GM12878 (cell line): ENCODE measurements at regions not wholly inside any gene's neighbourhood (a gene's known extent, or its start where the extent isn't known, plus 50 kb on each side); places are given as distances from the start of the nearest gene placed in this dataset.

Source experiments
- ATAC-seq: fragments of 200-7000 bp; cut with Tn5 transposase; 3 replicates; pipeline ENCODE4 v1.9.1; 2020; ENCODE audit warnings: mild to moderate bottlenecking, moderate library complexity
- BruUV-seq: library from RNA; stranded (reverse); fragments of 400-500 nt; replicated peaks from 2 replicates; lab custom pipeline; 2021; lab: Mats Ljungman, UMichigan
- CTCF ChIA-PET: fragments of 300-600 bp; sonication (Branson Sonifier 250); formaldehyde crosslinking; extraction: SDS; loops from one replicate; lab custom pipeline; 2021; ENCODE audit warnings: inconsistent platforms; lab: Yijun Ruan, JAX
- POLR2A ChIA-PET: fragments of 350-600 bp; formaldehyde crosslinking; extraction: SDS; loops from one replicate; lab custom pipeline; 2021; ENCODE audit warnings: inconsistent platforms; lab: Charles Lee
- RAD21 ChIA-PET: fragments of 300-600 bp; sonication (Branson Sonifier 250); formaldehyde crosslinking; loops from one replicate; lab custom pipeline; 2023; ENCODE audit warnings: antibody characterized with exemption; ENCODE audit not compliant: unreplicated experiment; lab: Charles Lee
- SMC1A ChIA-PET: fragments of 300-600 bp; sonication (Branson Sonifier 250); formaldehyde crosslinking; loops from one replicate; lab custom pipeline; 2023; ENCODE audit not compliant: unreplicated experiment, uncharacterized antibody; lab: Charles Lee
- DNase-seq: peaks from one replicate; pipeline ENCODE4 v3.0.0-alpha.2; 2011; ENCODE audit warnings: low read depth, low spot score
- FAIRE-seq: peaks from 3 replicates; lab custom pipeline; 2011; peaks lifted over from hg19 to GRCh38; lab: Jason Lieb, UNC
- H2AFZ ChIP-seq: 2 replicates; pipeline ENCODE4 v1.6.0; 2011; ENCODE audit warnings: low read depth, low read length, control low read depth; ENCODE audit not compliant: control insufficient read depth
- H3K27ac ChIP-seq: 2 replicates; pipeline ENCODE4 v1.5.1; 2011; ENCODE audit warnings: control low read depth; ENCODE audit not compliant: control insufficient read depth, insufficient read depth
- H3K27me3 ChIP-seq, 2 experiments: replicated peaks in 1 of 2; 2 replicates each; pipeline versions ENCODE4 v1.6.0 to v1.6.1; 2011; ENCODE audit warnings: low read length in 1 of 2; ENCODE audit not compliant: control insufficient read depth in 2 of 2, insufficient read depth in 2 of 2
- H3K36me3 ChIP-seq, 2 experiments: 2 replicates each; pipeline ENCODE4 v1.5.1; 2011; ENCODE audit warnings: low read length in 1 of 2; ENCODE audit not compliant: control insufficient read depth in 2 of 2, insufficient read depth in 2 of 2
- H3K4me1 ChIP-seq: 2 replicates; pipeline ENCODE4 v1.6.1; 2011; ENCODE audit warnings: mild to moderate bottlenecking, low read length, moderate library complexity, mixed read lengths; ENCODE audit not compliant: control insufficient read depth, insufficient read depth
- H3K4me2 ChIP-seq: 2 replicates; pipeline ENCODE4 v1.6.0; 2011; ENCODE audit warnings: control low read depth; ENCODE audit not compliant: control insufficient read depth, insufficient read depth
- H3K4me3 ChIP-seq: fragments of 200-600 bp; sonication (generic); 2 replicates; pipeline ENCODE4 v1.5.1; 2016
- H3K79me2 ChIP-seq: 2 replicates; pipeline ENCODE4 v1.6.0; 2011; ENCODE audit warnings: low read length; ENCODE audit not compliant: control insufficient read depth, insufficient read depth
- H3K9ac ChIP-seq: 2 replicates; pipeline ENCODE4 v1.8.0; 2011; ENCODE audit warnings: low read length, control low read depth, mixed read lengths; ENCODE audit not compliant: control insufficient read depth, insufficient read depth
- H3K9me3 ChIP-seq: replicated peaks from 3 replicates; pipeline ENCODE4 v1.5.1; 2011; ENCODE audit warnings: mild to moderate bottlenecking, low read length; ENCODE audit not compliant: control insufficient read depth, insufficient read depth
- H4K20me1 ChIP-seq: 2 replicates; pipeline ENCODE4 v1.6.0; 2011; ENCODE audit not compliant: control insufficient read depth, insufficient read depth
- ATF7 ChIP-seq: fragments of 450-650 bp; IDR thresholded peaks from 2 replicates; pipeline ENCODE4 v1.6.1; 2016; ENCODE audit warnings: low read depth, mild to moderate bottlenecking
- ETV6 ChIP-seq, 2 experiments: fragments of 450-650 bp in 1 of 2; IDR thresholded peaks in 1 of 2; conservative IDR thresholded peaks in 1 of 2; 2 replicates each; pipeline ENCODE4 v1.6.1; 2014; ENCODE audit warnings: antibody characterized with exemption in 1 of 2, borderline replicate concordance in 1 of 2, low read depth in 1 of 2, mild to moderate bottlenecking in 1 of 2, moderate library complexity in 1 of 2
- KDM1A ChIP-seq: fragments of 200-600 bp; sonication (generic); IDR thresholded peaks from 2 replicates; pipeline ENCODE4 v1.6.1; 2016; ENCODE audit warnings: borderline replicate concordance
- MTA3 ChIP-seq: IDR thresholded peaks from 2 replicates; pipeline ENCODE4 v1.6.1; 2012; ENCODE audit warnings: low read length, inconsistent platforms, borderline replicate concordance
- NBN ChIP-seq: fragments of 450-650 bp; IDR thresholded peaks from 2 replicates; pipeline ENCODE4 v1.6.1; 2016
- NRF1 ChIP-seq: conservative IDR thresholded peaks from 2 replicates; pipeline ENCODE4 v1.6.1; 2011; ENCODE audit warnings: mild to moderate bottlenecking, low read depth, low read length, improper control_type of control experiment
- RUNX3 ChIP-seq: IDR thresholded peaks from 2 replicates; pipeline ENCODE4 v1.6.1; 2012; ENCODE audit warnings: low read length, inconsistent platforms
- USF2 ChIP-seq: IDR thresholded peaks from 2 replicates; pipeline ENCODE4 v1.6.1; 2011; ENCODE audit warnings: low read depth, low read length, improper control_type of control experiment, borderline replicate concordance
- ZBTB40 ChIP-seq: fragments of 450-650 bp; IDR thresholded peaks from 2 replicates; pipeline ENCODE4 v1.6.1; 2016; ENCODE audit warnings: mild to moderate bottlenecking, moderate library complexity, borderline replicate concordance
- WGBS: methylation state at CpG from one replicate; pipeline ENCODE4 v1.1.6; 2016; ENCODE audit warnings: low lambda C conversion rate; ENCODE audit not compliant: insufficient replicate concordance, insufficient coverage; ENCODE audit errors: missing lambda C conversion rate; 5-methylcytosine and 5-hydroxymethylcytosine counted together
- in situ Hi-C: fragments of 300-500 bp; cut with MboI; formaldehyde crosslinking; loops from 9 replicates; pipeline ENCODE4 v1.14.3; 2018; ENCODE audit warnings: mixed read lengths
- intact Hi-C: fragments of 100-400 bp; cut with micrococcal nuclease; formaldehyde crosslinking; loops from one replicate; pipeline ENCODE4 v1.14.2; 2022; ENCODE audit not compliant: unreplicated experiment
- TF ChIP-seq, protein P1 (sequence below): fragments of 450-650 bp; IDR thresholded peaks from 2 replicates; pipeline ENCODE4 v1.6.1; 2018; ENCODE audit warnings: mild to moderate bottlenecking, low read depth, moderate library complexity; ENCODE audit not compliant: partially characterized antibody

DNA sequence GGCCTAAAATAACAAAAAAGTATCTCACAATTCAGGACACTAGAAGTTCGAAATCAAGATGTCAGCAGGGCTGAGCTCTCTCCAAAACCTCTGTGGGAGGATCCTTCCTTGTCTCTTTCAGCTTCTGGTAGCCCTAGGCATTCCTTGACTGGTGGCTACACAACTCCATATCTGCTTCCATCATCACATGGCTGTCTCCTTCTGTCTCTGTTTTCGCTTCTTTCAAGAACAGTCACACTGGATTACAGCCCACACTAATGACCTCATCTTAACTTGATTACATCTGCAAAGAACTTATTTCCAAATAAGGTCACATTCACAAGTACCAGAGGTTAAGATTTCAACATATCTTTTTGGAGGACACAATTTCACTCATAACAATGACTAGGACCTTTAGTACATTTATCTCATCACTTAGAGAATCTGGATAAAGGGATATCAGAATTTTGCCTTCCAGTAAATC, 275.2 kb downstream of the IRS1 start:
- SMC1A ChIA-PET = interaction anchor here (0.6 to 1.0 kb wide), 2 partner anchors 14 to 253 kb away, joined by 3 read pairs; no protein-coding TSS in a partner anchor
- POLR2A ChIA-PET = no interaction called here
- RAD21 ChIA-PET = no interaction called here
- H3K79me2 ChIP-seq = no peaks in the 10 kb centered on the region
- no peak overlapping the region for H3K4me2 ChIP-seq
- no peaks in the 10 kb centered on the region for H3K4me1 ChIP-seq
- TF ChIP-seq MTA3 = no peak
- TF ChIP-seq ZBTB40 = no peak
- no peaks in the 10 kb centered on the region for H4K20me1 ChIP-seq
- in situ Hi-C loops = no loop called here
- H3K27me3 ChIP-seq = no peaks in the 10 kb centered on the region
- intact Hi-C loops = no loop called here
- no peak for FAIRE-seq
- no peak overlapping the region for H3K4me3 ChIP-seq
- no peak for DNase-seq
- CTCF ChIA-PET = no interaction called here
- no peaks in the 10 kb centered on the region for H3K9me3 ChIP-seq
- no TSS peak for BruUV-seq
- no peak overlapping the region for H3K27ac ChIP-seq
- H3K36me3 ChIP-seq = no peaks in the 10 kb centered on the region
- WGBS = 3% methylated on average over 2 of the region's 2 CpGs
- no peak for ATAC-seq
- H3K9ac ChIP-seq = no peak overlapping the region
- H2AFZ ChIP-seq = no peak overlapping the region

GRCh38 chr2:226520723-226521122, 278.9 kb downstream of the IRS1 start:
- no peak overlapping the region for H3K4me2 ChIP-seq
- ChIA-PET SMC1A (no interaction called here), POLR2A (no interaction called here), RAD21 (no interaction called here), CTCF (no interaction called here)
- 0% methylated on average over 2 of the region's 2 CpGs for WGBS
- BruUV-seq = no TSS peak
- FAIRE-seq (no peak), DNase-seq (no peak), ATAC-seq (no peak)
- H3K36me3 ChIP-seq = no peaks in the 10 kb centered on the region
- no peaks in the 10 kb centered on the region for H3K4me1 ChIP-seq
- no peak overlapping the region for H3K4me3 ChIP-seq
- in situ Hi-C loops = no loop called here
- no peaks in the 10 kb centered on the region for H3K9me3 ChIP-seq
- no peaks in the 10 kb centered on the region for H3K27me3 ChIP-seq
- no peak overlapping the region for H3K9ac ChIP-seq
- intact Hi-C loops = no loop called here
- H3K79me2 ChIP-seq = no peaks in the 10 kb centered on the region
- no peak overlapping the region for H3K27ac ChIP-seq
- no peaks in the 10 kb centered on the region for H4K20me1 ChIP-seq
- H2AFZ ChIP-seq = no peak overlapping the region
- TF ChIP-seq ATF7 (no peak), ETV6 (conservative IDR thresholded peaks at IDR 0.05 in 1 of 2, IDR thresholded peaks at IDR 0.05 in 1 of 2; ENCODE audit: borderline replicate concordance in 1 of 2, low read depth in 1 of 2) (no peak), RUNX3 (no peak), NRF1 (no peak), USF2 (no peak), KDM1A (no peak), NBN (no peak)
- TF ChIP-seq, protein P1, sequence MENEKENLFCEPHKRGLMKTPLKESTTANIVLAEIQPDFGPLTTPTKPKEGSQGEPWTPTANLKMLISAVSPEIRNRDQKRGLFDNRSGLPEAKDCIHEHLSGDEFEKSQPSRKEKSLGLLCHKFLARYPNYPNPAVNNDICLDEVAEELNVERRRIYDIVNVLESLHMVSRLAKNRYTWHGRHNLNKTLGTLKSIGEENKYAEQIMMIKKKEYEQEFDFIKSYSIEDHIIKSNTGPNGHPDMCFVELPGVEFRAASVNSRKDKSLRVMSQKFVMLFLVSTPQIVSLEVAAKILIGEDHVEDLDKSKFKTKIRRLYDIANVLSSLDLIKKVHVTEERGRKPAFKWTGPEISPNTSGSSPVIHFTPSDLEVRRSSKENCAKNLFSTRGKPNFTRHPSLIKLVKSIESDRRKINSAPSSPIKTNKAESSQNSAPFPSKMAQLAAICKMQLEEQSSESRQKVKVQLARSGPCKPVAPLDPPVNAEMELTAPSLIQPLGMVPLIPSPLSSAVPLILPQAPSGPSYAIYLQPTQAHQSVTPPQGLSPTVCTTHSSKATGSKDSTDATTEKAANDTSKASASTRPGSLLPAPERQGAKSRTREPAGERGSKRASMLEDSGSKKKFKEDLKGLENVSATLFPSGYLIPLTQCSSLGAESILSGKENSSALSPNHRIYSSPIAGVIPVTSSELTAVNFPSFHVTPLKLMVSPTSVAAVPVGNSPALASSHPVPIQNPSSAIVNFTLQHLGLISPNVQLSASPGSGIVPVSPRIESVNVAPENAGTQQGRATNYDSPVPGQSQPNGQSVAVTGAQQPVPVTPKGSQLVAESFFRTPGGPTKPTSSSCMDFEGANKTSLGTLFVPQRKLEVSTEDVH = no peak
